COLO668 (cell line): ENCODE measurements at regions not wholly inside any gene's neighbourhood (a gene's known extent, or its start where the extent isn't known, plus 50 kb on each side); places are given as distances from the start of the nearest gene placed in this dataset.

ENCODE experiments used
- DNase-seq: peaks from one replicate; lab custom pipeline; 2025; ENCODE audit not compliant: unreplicated experiment; lab: John Stamatoyannopoulos, UW

GRCh38 chr5:4100739-4101138 is 505.1 kb downstream of the IRX1 start:
- no peak for DNase-seq

GRCh38 chr5:4101189-4101588 is 505.6 kb downstream of the IRX1 start:
- DNase-seq = no peak

GRCh38 chr5:4104831-4105597 is 509.4 kb downstream of the IRX1 start:
- DNase-seq = no peak

- no peak for DNase-seq
Measured at GRCh38 chr5:4108690-4109089, 513.1 kb downstream of the IRX1 start.

GRCh38 chr5:4113426-4113825 is 517.8 kb downstream of the IRX1 start:
- DNase-seq = no peak

GRCh38 chr5:4113905-4114304 is 518.3 kb downstream of the IRX1 start:
- no peak for DNase-seq

GRCh38 chr5:4114452-4114851 is 518.8 kb downstream of the IRX1 start:
- no peak for DNase-seq

- no peak for DNase-seq
Measured at GRCh38 chr5:4116834-4117233, 521.2 kb downstream of the IRX1 start.

- no peak for DNase-seq
Measured at GRCh38 chr5:4124221-4124970, 528.8 kb downstream of the IRX1 start.

- no peak for DNase-seq
Measured at GRCh38 chr5:4128994-4129393, 533.4 kb downstream of the IRX1 start.

GRCh38 chr5:4129523-4129922 is 533.9 kb downstream of the IRX1 start:
- DNase-seq = no peak

GRCh38 chr5:4130819-4131218 is 535.2 kb downstream of the IRX1 start:
- DNase-seq = no peak

GRCh38 chr5:4137781-4138180 is 542.1 kb downstream of the IRX1 start:
- DNase-seq = no peak

- no peak for DNase-seq
Measured at GRCh38 chr5:4142842-4143241, 547.2 kb downstream of the IRX1 start.

- DNase-seq = no peak
Measured at GRCh38 chr5:4144411-4145007, 548.9 kb downstream of the IRX1 start.

- no peak for DNase-seq
Measured at GRCh38 chr5:4145511-4145910, 549.9 kb downstream of the IRX1 start.

- no peak for DNase-seq
Measured at GRCh38 chr5:4148009-4148408, 552.4 kb downstream of the IRX1 start.

- no peak for DNase-seq
Measured at GRCh38 chr5:4150067-4150466, 554.4 kb downstream of the IRX1 start.

GRCh38 chr5:4156153-4156552 is 560.5 kb downstream of the IRX1 start:
- no peak for DNase-seq

GRCh38 chr5:4156889-4157288 is 561.3 kb downstream of the IRX1 start:
- DNase-seq = no peak

GRCh38 chr5:4158750-4159447 is 563.3 kb downstream of the IRX1 start:
- no peak for DNase-seq

- DNase-seq = no peak
Measured at GRCh38 chr5:4159681-4160080, 564.0 kb downstream of the IRX1 start.
